ENCODE measurements at regions not wholly inside any gene's neighbourhood (a gene's known extent, or its start where the extent isn't known, plus 50 kb on each side); places are given as distances from the start of the nearest gene placed in this dataset.

DNA sequence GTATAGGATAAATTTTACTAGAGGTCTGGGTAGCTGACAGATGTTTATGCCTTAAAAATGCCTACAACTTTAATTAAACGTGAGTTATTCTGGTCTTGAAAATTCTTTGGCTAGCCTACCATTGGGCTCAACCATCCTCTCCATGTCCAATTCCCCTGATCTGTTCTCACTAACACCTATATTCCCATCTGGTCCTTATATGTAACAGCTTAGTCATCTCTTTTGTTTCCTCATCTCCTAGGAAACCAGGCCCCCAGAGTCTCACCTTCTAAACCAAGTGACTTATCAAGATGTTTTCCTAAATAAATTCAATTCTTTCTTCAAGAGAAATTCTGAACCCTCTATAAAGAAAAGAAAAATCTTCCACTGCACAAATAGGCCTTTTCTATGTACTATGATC is 148.5 kb downstream of the TTC32 start:
- Histone ChIP-seq H3K9me3 (ENCODE audit: control insufficient read depth, low read length) (no peaks in the 10 kb centered on the region), H3K4me1 (ENCODE audit: control insufficient read depth, insufficient read depth, low read length) (no peaks in the 10 kb centered on the region), H3K27me3 (ENCODE audit: control insufficient read depth, insufficient read depth, low read length, poor library complexity, severe bottlenecking) (no peaks in the 10 kb centered on the region), H3K4me3 (ENCODE audit: low read length) (no peak overlapping the region), H3K27ac (ENCODE audit: low read depth, low read length) (no peak overlapping the region), H3K9ac (ENCODE audit: extremely low read depth, low read length, poor library complexity, severe bottlenecking) (no peak overlapping the region), H3K36me3 (ENCODE audit: control insufficient read depth, insufficient read depth, low read length) (no peaks in the 10 kb centered on the region)
- Mint-ChIP-seq H3K4me1 (no peaks in the 10 kb centered on the region), H3K4me3 (no peak overlapping the region), H3K27ac (no peak overlapping the region), H3K9me3 (no peaks in the 10 kb centered on the region), H3K27me3 (ENCODE audit: insufficient read depth) (no peaks in the 10 kb centered on the region), H3K36me3 (ENCODE audit: low read depth) (no peaks in the 10 kb centered on the region)
- TF ChIP-seq, protein P1, sequence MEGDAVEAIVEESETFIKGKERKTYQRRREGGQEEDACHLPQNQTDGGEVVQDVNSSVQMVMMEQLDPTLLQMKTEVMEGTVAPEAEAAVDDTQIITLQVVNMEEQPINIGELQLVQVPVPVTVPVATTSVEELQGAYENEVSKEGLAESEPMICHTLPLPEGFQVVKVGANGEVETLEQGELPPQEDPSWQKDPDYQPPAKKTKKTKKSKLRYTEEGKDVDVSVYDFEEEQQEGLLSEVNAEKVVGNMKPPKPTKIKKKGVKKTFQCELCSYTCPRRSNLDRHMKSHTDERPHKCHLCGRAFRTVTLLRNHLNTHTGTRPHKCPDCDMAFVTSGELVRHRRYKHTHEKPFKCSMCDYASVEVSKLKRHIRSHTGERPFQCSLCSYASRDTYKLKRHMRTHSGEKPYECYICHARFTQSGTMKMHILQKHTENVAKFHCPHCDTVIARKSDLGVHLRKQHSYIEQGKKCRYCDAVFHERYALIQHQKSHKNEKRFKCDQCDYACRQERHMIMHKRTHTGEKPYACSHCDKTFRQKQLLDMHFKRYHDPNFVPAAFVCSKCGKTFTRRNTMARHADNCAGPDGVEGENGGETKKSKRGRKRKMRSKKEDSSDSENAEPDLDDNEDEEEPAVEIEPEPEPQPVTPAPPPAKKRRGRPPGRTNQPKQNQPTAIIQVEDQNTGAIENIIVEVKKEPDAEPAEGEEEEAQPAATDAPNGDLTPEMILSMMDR (conservative IDR thresholded peaks at IDR 0.05), result no peak
- DNase-seq, result no peak
- WGBS, 2 experiments (ENCODE audit: insufficient coverage in 1 of 2, insufficient read length in 1 of 2), result 54 to 73% methylated on average over 1 of the region's 1 CpG

DNA sequence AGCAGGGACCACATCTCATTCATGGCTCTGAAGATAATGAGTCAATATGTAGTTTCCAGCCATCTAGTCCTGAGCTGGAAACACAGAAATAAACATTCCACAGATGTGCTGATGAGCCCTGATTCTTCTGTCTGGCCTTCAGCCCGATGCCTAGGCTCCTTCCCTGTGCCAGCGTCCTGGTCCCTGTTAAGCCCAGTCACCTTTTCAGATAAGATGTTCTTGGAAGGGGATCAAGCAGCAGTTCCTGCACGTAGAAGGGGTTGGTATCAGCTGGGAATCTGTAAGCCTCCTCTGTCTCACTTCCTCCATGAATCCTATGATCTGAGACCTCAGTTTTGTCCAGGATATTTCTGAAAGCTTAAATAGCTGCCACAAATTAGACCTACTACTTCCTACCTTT is 149.3 kb downstream of the TTC32 start:
- no peak overlapping the region for H3K27ac Mint-ChIP-seq
- Histone ChIP-seq H3K4me1 (ENCODE audit: control insufficient read depth, insufficient read depth, low read length) (no peaks in the 10 kb centered on the region), H3K27ac (ENCODE audit: low read depth, low read length) (no peak overlapping the region), H3K27me3 (ENCODE audit: control insufficient read depth, insufficient read depth, low read length, poor library complexity, severe bottlenecking) (no peaks in the 10 kb centered on the region), H3K9ac (ENCODE audit: extremely low read depth, low read length, poor library complexity, severe bottlenecking) (no peak overlapping the region), H3K36me3 (ENCODE audit: control insufficient read depth, insufficient read depth, low read length) (no peaks in the 10 kb centered on the region), H3K9me3 (ENCODE audit: control insufficient read depth, low read length) (no peaks in the 10 kb centered on the region), H3K4me3 (ENCODE audit: low read length) (no peak overlapping the region)
- 91 to 100% methylated on average over 3 of the region's 3 CpGs for WGBS, 2 experiments (ENCODE audit: insufficient coverage in 1 of 2, insufficient read length in 1 of 2)
- TF ChIP-seq, protein P1 (conservative IDR thresholded peaks at IDR 0.05), result no peak
- H3K4me3 Mint-ChIP-seq, result no peak overlapping the region
- H3K9me3 Mint-ChIP-seq, result no peaks in the 10 kb centered on the region
- H3K27me3 Mint-ChIP-seq (ENCODE audit: insufficient read depth), result no peaks in the 10 kb centered on the region
- no peaks in the 10 kb centered on the region for H3K36me3 Mint-ChIP-seq (ENCODE audit: low read depth)
- no peaks in the 10 kb centered on the region for H3K4me1 Mint-ChIP-seq
- DNase-seq, result no peak

DNA sequence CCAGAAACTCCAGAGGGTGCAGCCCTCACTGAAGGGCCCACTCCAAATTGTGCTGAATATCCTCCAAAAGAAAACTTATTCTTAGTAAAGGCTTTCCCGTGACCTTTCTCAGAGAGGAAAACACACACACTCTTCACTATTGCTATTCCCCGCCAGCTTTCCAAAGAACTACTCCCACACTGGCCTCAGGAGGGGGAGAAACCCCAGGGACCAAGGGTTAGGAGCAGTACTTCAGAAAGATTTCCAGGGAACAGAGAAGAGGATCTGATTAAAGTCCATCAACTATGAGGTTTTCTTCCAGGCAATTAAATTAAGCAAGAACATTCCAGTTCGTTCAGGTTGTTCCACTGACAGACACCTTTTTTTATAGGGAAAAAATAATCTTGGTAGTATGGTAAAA is 150.2 kb downstream of the TTC32 start:
- Mint-ChIP-seq H3K4me3 (no peak overlapping the region), H3K27ac (no peak overlapping the region), H3K36me3 (ENCODE audit: low read depth) (no peaks in the 10 kb centered on the region), H3K9me3 (no peaks in the 10 kb centered on the region), H3K4me1 (no peaks in the 10 kb centered on the region), H3K27me3 (ENCODE audit: insufficient read depth) (no peaks in the 10 kb centered on the region)
- TF ChIP-seq, protein P1 (conservative IDR thresholded peaks at IDR 0.05), result no peak
- Histone ChIP-seq H3K36me3 (ENCODE audit: control insufficient read depth, insufficient read depth, low read length) (no peaks in the 10 kb centered on the region), H3K4me3 (ENCODE audit: low read length) (no peak overlapping the region), H3K27me3 (ENCODE audit: control insufficient read depth, insufficient read depth, low read length, poor library complexity, severe bottlenecking) (no peaks in the 10 kb centered on the region), H3K9ac (ENCODE audit: extremely low read depth, low read length, poor library complexity, severe bottlenecking) (no peak overlapping the region), H3K9me3 (ENCODE audit: control insufficient read depth, low read length) (no peaks in the 10 kb centered on the region), H3K27ac (ENCODE audit: low read depth, low read length) (no peak overlapping the region), H3K4me1 (ENCODE audit: control insufficient read depth, insufficient read depth, low read length) (no peaks in the 10 kb centered on the region)
- 73 to 100% methylated on average over 1 to 3 of the region's 3 CpGs for WGBS, 2 experiments (ENCODE audit: insufficient coverage in 1 of 2, insufficient read length in 1 of 2)
- DNase-seq, result no peak
